ENCODE measurements at regions not wholly inside any gene's neighbourhood (a gene's known extent, or its start where the extent isn't known, plus 50 kb on each side); places are given as distances from the start of the nearest gene placed in this dataset.

DNA sequence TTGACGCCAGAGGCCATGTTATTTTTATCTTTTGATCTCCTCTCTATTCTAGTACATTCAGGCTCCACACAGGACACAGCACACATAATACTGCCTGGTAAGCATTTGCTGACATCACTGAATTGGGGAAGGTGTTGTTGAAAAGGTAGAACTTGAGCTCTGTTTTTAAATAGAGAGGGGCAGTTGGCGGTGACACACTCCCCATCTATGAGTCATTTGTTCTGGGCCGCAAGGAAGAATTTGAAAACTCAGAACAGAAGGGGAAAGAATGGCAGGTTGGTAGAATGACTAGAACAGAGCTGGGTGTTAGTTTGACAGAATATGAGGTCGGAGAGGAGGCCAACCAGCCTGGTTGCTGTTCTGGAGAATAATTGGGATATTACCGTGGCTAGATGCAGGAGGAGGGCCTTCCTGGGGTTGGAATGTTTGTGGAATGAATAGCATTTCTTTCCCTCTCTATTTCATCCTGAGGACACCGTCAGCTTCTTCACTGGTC is 52.1 kb upstream of the ERRFI1 start:
- Histone ChIP-seq H3K27me3 (ENCODE audit: low read length) (no peaks in the 10 kb centered on the region), H3K9me2 (replicated peaks; ENCODE audit: low read length) (no peaks in the 10 kb centered on the region), H3K9ac (ENCODE audit: low read length) (peak overlapping the region; percentile 83), H3F3A (ENCODE audit: low read length, unreplicated experiment) (peaks cover 11% of the 10 kb centered on the region), H3K27ac (ENCODE audit: low read length) (peak overlapping the region; percentile 97), H3K4me1 (ENCODE audit: insufficient read depth, low read length) (peaks cover 42% of the 10 kb centered on the region), H3K4me3 (ENCODE audit: low read length) (peak overlapping the region; percentile 6; the same call in 1 of the 2 replicates), H4K20me1 (ENCODE audit: low read length) (no peaks in the 10 kb centered on the region), H3K4me2 (ENCODE audit: low read length) (peak overlapping the region; percentile 64), H3K36me3 (ENCODE audit: low read depth, low read length) (no peaks in the 10 kb centered on the region), H3K79me2 (ENCODE audit: low read length) (no peaks in the 10 kb centered on the region), H2AFZ (ENCODE audit: low read length) (no peak overlapping the region), H3K9me3 (ENCODE audit: low read length) (no peaks in the 10 kb centered on the region)
- ChIA-PET POLR2A (ENCODE audit: unreplicated experiment) (interaction anchor here (0.6 to 1.9 kb wide), 6 partner anchors 17 to 130 kb away, joined by 3 to 10 read pairs (median 6); no protein-coding TSS in a partner anchor), CTCF (interaction anchor here (0.5 to 0.6 kb wide), 2 partner anchors 81 to 160 kb away, joined by 3 to 15 read pairs; no protein-coding TSS in a partner anchor)
- DNase-seq (peak; percentile 86), ATAC-seq (peak; percentile 62)
- intact Hi-C loops (cut with micrococcal nuclease) = loop anchor here (2.0 kb wide), 1 partner anchor 19 kb away; no protein-coding TSS in a partner anchor
- no peak for TF ChIP-seq EZH2phosphoT487 (IDR thresholded peaks at IDR 0.05; ENCODE audit: borderline replicate concordance, low read length)
- TF ChIP-seq, protein P1, sequence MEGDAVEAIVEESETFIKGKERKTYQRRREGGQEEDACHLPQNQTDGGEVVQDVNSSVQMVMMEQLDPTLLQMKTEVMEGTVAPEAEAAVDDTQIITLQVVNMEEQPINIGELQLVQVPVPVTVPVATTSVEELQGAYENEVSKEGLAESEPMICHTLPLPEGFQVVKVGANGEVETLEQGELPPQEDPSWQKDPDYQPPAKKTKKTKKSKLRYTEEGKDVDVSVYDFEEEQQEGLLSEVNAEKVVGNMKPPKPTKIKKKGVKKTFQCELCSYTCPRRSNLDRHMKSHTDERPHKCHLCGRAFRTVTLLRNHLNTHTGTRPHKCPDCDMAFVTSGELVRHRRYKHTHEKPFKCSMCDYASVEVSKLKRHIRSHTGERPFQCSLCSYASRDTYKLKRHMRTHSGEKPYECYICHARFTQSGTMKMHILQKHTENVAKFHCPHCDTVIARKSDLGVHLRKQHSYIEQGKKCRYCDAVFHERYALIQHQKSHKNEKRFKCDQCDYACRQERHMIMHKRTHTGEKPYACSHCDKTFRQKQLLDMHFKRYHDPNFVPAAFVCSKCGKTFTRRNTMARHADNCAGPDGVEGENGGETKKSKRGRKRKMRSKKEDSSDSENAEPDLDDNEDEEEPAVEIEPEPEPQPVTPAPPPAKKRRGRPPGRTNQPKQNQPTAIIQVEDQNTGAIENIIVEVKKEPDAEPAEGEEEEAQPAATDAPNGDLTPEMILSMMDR (conservative IDR thresholded peaks at IDR 0.05; ENCODE audit: low read depth, low read length) = no peak
- no peak for TF ChIP-seq EZH2 (IDR thresholded peaks at IDR 0.05; ENCODE audit: low read length, unreplicated experiment)
- BruUV-seq (replicated peaks) = no TSS peak

DNA sequence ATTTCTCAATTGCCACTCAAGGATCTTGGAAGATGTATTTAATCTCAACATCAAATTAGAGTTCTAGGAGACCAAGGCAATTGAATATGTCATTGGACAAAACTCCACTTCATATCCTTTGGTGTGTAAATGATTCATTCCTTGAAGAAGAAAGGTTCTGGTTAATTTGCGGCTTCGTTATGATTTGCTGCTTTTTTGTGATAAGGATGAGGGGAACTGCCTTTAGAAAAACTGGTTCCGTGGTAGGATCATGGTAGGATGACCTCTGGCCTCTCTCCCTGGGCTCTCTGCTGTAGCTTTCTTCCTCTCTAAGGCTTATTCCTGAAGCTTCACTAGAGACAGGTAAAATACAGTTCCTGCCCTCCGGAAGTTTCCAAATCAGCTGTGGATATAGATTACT is 51.5 kb upstream of the ERRFI1 start:
- ChIA-PET POLR2A (ENCODE audit: unreplicated experiment) (interaction anchor here (0.6 to 1.9 kb wide), 6 partner anchors 16 to 131 kb away, joined by 3 to 10 read pairs (median 6); no protein-coding TSS in a partner anchor), CTCF (no interaction called here)
- no peaks in the 10 kb centered on the region for H3K9me3 ChIP-seq (ENCODE audit: low read length)
- no peak overlapping the region for H2AFZ ChIP-seq (ENCODE audit: low read length)
- no peaks in the 10 kb centered on the region for H4K20me1 ChIP-seq (ENCODE audit: low read length)
- H3K9ac ChIP-seq (ENCODE audit: low read length) = peak overlapping the region; percentile 83
- peak overlapping the region; percentile 97 for H3K27ac ChIP-seq (ENCODE audit: low read length)
- peak overlapping the region; percentile 18; the same call in 1 of the 2 replicates for H3K4me3 ChIP-seq (ENCODE audit: low read length)
- H3K4me1 ChIP-seq (ENCODE audit: insufficient read depth, low read length) = peaks cover 39% of the 10 kb centered on the region
- intact Hi-C loops (cut with micrococcal nuclease) = loop anchor here (1.0 to 2.0 kb wide), 2 partner anchors 19 to 49 kb away; no protein-coding TSS in a partner anchor
- peaks cover 11% of the 10 kb centered on the region for H3F3A ChIP-seq (ENCODE audit: low read length, unreplicated experiment)
- ATAC-seq (peak; percentile 3), DNase-seq (no peak)
- H3K27me3 ChIP-seq (ENCODE audit: low read length) = no peaks in the 10 kb centered on the region
- H3K9me2 ChIP-seq (replicated peaks; ENCODE audit: low read length) = no peaks in the 10 kb centered on the region
- H3K4me2 ChIP-seq (ENCODE audit: low read length) = peak overlapping the region; percentile 64
- TSS peak; percentile 58 for BruUV-seq (replicated peaks)
- H3K79me2 ChIP-seq (ENCODE audit: low read length) = no peaks in the 10 kb centered on the region
- no peak for TF ChIP-seq EZH2phosphoT487 (IDR thresholded peaks at IDR 0.05; ENCODE audit: borderline replicate concordance, low read length)
- TF ChIP-seq, protein P1 (conservative IDR thresholded peaks at IDR 0.05; ENCODE audit: low read depth, low read length) = no peak
- H3K36me3 ChIP-seq (ENCODE audit: low read depth, low read length) = no peaks in the 10 kb centered on the region

DNA sequence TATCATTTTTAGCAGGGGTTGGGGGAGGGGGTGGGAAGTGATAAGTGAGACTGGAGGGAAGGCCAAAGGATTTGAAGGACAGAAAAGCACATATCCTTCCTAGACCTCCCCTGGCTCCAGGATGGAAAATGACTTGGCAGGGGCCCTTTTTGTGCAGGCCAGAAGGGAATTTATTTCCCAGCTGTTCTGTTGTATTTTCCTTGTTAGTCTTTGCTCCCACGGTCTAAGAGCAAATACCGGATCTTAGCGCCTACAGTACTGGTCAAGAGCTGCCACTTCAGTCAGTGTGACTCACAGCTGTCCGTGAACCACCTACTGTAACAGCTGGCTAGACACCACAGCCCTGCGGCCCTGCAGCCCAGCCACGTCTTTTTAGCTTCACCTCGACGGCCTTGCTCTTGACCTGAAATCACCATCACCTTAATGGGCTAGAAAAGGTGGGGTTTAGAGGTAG is 51.0 kb upstream of the ERRFI1 start:
- POLR2A ChIA-PET (ENCODE audit: unreplicated experiment) = interaction anchor here (0.5 to 1.9 kb wide), 4 partner anchors 9 to 29 kb away, joined by 4 to 15 read pairs (median 6); no protein-coding TSS in a partner anchor
- BruUV-seq (replicated peaks) = no TSS peak
- TF ChIP-seq, protein P1 (conservative IDR thresholded peaks at IDR 0.05; ENCODE audit: low read depth, low read length) = no peak
- no peak for TF ChIP-seq EZH2phosphoT487 (IDR thresholded peaks at IDR 0.05; ENCODE audit: borderline replicate concordance, low read length)
- TF ChIP-seq EZH2 (IDR thresholded peaks at IDR 0.05; ENCODE audit: low read length, unreplicated experiment) = no peak
- Histone ChIP-seq H3K9me2 (replicated peaks; ENCODE audit: low read length) (no peaks in the 10 kb centered on the region), H3K27ac (ENCODE audit: low read length) (peak overlapping the region; percentile 97), H3K4me1 (ENCODE audit: insufficient read depth, low read length) (peaks cover 39% of the 10 kb centered on the region), H3F3A (ENCODE audit: low read length, unreplicated experiment) (peaks cover 11% of the 10 kb centered on the region), H3K9me3 (ENCODE audit: low read length) (no peaks in the 10 kb centered on the region), H3K36me3 (ENCODE audit: low read depth, low read length) (no peaks in the 10 kb centered on the region), H3K4me2 (ENCODE audit: low read length) (peak overlapping the region; percentile 64), H3K4me3 (ENCODE audit: low read length) (no peak overlapping the region), H2AFZ (ENCODE audit: low read length) (no peak overlapping the region), H3K27me3 (ENCODE audit: low read length) (no peaks in the 10 kb centered on the region), H4K20me1 (ENCODE audit: low read length) (no peaks in the 10 kb centered on the region), H3K79me2 (ENCODE audit: low read length) (no peaks in the 10 kb centered on the region), H3K9ac (ENCODE audit: low read length) (peak overlapping the region; percentile 83)
- DNase-seq (peak; percentile 89), ATAC-seq (peak; percentile 93)
- CTCF ChIA-PET = no interaction called here
- intact Hi-C loops (cut with micrococcal nuclease) = loop anchor here (1.0 kb wide), 1 partner anchor 49 kb away; no protein-coding TSS in a partner anchor
